GM12874 (cell line): ENCODE measurements at regions not wholly inside any gene's neighbourhood (a gene's known extent, or its start where the extent isn't known, plus 50 kb on each side); places are given as distances from the start of the nearest gene placed in this dataset.

Experiments used
- CTCF ChIP-seq: IDR thresholded peaks from 2 replicates; pipeline ENCODE4 v1.5.1; 2011; ENCODE audit warnings: low read depth, mild to moderate bottlenecking, control low read depth, low read length, moderate library complexity; ENCODE audit not compliant: insufficient read depth

- TF ChIP-seq CTCF: no peak
Measured at GRCh38 chr9:115415450-115415849, 297.5 kb upstream of the TNC start.

- TF ChIP-seq CTCF: no peak
Measured at GRCh38 chr9:115416299-115416698, 298.3 kb upstream of the TNC start.

DNA sequence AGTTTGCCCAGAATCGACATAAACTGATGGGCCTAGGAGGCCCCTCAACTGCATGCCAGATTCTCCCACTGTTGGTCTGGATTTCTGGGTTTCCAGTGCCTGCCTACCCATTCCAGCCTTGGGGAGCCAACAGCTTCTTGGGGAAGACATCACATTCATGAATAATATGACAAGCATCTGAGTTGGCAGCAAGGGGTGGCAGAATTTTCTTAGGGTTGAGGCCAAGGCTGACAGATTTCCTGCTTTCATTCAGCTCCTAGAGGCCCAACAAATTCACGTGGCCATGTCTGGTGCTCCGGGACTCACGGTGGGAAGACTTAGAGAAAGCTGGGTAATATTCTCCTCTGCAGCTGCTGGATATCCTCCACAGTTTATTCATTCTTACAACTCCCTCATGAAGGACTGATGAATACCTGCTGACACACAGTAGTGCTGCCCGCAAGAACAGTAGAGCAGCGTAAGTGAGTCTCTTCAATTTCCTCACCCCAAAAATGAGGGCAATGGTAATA is 305.0 kb upstream of the TNC start:
- no peak for TF ChIP-seq CTCF

DNA sequence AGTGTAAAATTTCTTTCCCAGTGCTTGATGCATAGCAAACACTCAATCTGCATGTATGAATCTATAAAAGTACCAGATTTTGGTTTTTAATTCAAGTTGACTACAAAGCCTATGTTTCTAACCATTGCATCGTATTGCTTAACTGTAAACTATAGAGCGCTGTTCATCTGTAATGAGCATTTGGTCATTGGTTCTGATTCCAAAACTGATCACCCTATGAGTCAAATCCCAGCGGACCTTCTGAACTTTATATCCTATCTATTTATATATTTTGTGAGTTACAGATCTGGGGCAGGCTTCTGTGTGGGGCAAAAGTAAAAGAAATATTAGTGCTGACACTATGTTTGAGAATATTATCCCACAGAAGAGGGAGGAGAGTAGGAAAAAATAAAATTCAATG is 305.7 kb upstream of the TNC start:
- no peak for TF ChIP-seq CTCF

GRCh38 chr9:115425601-115426000 is 307.6 kb upstream of the TNC start:
- TF ChIP-seq CTCF: no peak

- TF ChIP-seq CTCF: no peak
Measured at GRCh38 chr9:115437418-115437817, 319.5 kb upstream of the TNC start.

GRCh38 chr9:115439641-115440040 is 321.7 kb upstream of the TNC start:
- TF ChIP-seq CTCF: no peak

- no peak for TF ChIP-seq CTCF
Measured at GRCh38 chr9:115442054-115442453, 324.1 kb upstream of the TNC start.
